ENCODE measurements at regions not wholly inside any gene's neighbourhood (a gene's known extent, or its start where the extent isn't known, plus 50 kb on each side); places are given as distances from the start of the nearest gene placed in this dataset.
A peak's percentile ranks its signal among the peaks of the same experiment; 100 is the strongest.

DNA sequence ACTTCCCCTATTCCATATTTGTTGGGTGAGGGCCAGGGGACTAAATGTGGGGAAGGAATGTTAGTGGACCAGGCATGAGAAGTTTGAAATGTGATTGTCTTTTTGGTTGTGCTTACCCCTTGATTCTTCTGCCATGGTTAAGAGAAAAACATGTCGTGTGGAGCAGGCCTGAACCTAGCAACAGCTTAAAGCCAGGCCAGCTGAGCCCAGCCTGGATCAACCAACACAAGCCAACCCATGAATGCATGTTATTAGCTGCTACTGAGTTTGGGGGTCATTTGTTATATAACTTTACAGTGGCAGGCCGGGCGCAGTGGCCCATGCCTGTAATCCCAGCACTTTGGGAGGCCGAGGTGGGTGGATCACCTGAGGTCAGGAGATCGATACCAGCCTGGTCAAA, 52.4 kb upstream of the TRIO start:
- DNase-seq (ENCODE audit: low spot score), result no peak

DNA sequence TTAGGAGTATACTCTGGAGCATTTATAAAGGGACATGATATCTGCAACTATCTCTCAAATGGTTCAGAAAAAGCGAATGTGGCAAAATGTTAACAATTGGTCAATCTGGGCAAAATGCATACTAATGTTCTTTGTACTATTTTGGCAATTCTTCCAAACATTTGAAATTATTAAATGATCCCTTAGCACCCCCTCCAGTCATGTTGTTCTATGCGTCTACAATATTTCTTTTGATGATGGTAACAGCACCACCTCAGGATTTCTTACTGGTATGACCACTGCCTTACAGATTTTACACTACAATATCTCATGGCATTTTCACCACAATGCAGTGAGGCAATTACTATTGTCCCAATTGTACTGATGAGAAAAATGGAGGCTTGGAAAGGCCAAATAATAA, 52.9 kb upstream of the TRIO start:
- no peak for DNase-seq (ENCODE audit: low spot score)

DNA sequence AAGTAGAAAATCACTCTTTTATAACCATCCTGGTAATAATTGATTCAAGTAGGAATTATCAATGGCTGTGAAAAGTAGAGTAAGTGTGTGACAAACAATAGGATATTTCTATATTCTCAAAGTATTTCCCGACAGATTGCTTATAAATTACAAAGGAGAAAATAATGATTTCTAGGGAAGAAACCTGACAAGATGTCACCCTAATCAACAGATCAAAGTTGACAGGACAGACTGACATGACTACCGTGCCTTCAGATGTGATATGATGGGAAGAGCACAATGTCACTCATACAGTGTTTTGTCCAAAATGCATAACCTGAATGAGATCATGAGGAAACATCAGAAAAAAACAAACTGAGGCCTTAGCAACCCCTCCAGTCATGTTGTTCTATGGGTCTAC, 53.9 kb upstream of the TRIO start:
- no peak for DNase-seq (ENCODE audit: low spot score)

DNA sequence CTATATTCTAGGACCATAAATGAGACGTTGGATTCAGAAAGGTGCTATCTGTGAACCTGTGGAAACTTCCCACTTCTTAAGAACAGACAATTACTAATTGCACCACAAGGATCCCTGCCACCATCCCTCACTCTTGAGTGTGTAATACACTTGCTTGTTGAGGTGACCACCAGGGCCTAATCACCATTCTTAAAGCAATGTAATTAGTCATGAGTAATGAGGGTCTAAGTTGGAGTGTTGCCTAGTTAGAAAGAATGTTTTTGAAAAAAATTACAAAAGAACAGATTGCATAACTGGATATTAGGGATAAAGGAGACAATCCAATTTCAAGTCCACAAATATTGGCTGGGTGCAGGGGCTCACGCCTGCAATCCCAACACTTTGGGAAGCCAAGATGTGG, 56.9 kb upstream of the TRIO start:
- DNase-seq (ENCODE audit: low spot score), result no peak

DNA sequence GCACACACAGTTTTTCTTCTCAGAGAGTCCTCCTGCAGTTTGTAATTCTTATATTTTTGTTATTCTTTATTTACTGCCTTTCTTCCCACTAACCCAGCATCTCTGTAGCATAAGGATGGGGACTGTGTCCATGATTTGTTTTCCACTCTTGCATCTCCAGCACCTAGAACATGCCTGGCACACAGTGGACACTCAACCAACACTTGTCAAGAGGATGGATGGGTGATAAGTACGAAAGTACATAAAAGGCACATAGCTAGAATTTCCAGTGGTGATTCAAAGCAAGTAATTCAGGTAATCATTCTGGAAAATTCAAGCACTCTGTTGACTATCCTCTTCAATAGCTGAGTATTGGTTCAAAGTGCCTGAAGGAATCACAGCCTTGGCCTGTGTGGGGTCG, 60.2 kb upstream of the TRIO start:
- no peak for DNase-seq (ENCODE audit: low spot score)

DNA sequence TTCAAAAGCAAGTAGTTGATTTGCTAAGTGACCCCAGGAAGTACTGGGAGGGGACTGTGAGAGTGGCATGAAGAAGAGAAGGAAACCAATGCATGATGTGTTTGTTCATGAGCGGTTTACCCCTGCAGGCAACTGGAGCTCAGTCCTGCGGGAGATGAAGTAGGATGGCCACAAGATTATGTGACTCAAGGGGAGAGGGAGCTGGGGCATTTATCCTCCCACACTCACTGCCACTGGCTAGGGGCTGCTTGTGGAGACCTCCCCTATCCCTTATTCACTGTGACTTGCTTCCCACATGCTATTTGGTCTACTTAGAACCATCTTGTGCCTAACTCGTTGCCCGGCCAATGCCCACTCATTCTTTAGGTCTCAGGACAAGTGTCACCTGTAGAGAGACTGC, 60.6 kb upstream of the TRIO start:
- DNase-seq (ENCODE audit: low spot score), result no peak

DNA sequence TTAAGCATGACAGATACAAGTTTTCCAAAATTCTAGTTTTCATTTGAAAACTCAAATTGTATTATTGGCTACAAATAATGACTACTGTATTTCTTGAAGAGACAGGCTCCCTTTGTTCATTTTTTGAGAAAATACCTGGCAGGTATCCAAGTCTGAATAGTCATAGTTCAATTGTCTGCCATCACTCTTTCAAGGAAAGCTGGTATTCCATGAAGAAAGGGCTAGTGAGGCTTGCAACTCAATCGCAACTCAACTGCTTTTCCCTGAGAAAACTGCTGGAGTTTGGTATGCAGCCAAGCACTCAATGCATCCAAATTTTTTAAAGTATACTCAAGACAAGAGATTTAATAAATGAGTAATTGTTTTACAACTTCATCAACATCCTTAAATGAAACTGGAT, 61.4 kb upstream of the TRIO start:
- DNase-seq (ENCODE audit: low spot score), result peak; percentile 20

DNA sequence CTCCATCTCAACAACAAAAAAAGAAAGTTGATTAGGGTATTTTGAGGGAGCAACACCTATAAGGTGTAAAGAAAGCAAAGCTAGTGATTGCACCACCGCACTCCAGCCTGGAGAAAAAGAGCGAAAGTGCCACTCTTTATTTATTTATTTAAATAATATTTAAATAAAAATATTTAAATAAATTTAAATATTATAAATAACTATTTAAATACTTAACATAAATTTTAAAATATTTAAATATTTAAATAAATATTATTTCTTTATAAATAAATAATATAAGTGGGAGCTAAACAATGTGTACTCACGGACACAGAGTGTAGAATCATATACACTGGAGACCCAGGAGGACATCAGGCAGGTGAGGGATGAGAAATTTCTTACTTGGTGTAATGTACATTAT, 64.4 kb upstream of the TRIO start:
- DNase-seq (ENCODE audit: low spot score), result no peak

DNA sequence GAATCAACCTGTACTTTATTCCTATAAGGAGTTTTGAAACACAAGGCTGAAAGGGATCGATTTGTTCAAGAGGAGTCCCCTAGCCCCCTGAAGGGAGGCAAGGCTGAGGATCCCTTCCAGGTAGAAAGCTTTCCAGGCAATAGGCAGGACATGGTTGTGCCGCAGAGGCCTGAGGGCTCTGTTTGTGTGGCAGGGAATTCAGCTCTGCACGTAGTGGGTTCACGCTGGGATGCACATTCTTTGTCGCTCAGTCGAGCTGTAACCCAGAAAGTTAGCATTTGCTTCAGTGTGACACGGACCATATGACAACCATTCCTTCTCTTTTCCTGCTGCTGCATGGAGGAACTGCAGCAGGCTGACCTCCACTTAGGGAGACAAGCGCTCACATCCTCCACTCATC, 65.6 kb upstream of the TRIO start:
- DNase-seq (ENCODE audit: low spot score), result no peak

DNA sequence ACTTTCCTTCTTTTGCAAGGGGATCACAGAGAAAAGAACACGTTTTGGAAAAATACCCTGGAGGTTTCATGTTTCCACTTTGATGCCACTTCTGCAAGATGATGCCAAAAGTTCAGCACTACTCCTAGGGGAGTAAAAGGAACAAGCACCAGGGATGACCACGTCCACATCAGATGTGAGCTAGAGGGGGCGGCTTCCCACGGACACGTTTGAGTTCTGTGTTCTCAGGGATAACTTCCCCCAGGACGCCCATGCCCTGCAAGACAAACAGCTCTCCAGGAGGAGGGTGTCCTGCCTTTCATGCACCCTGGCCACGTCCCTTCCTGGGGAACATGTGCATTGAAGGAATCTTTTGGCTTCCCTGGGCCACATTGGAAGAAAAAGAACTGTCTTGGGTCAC, 66.6 kb upstream of the TRIO start:
- DNase-seq (ENCODE audit: low spot score), result no peak

DNA sequence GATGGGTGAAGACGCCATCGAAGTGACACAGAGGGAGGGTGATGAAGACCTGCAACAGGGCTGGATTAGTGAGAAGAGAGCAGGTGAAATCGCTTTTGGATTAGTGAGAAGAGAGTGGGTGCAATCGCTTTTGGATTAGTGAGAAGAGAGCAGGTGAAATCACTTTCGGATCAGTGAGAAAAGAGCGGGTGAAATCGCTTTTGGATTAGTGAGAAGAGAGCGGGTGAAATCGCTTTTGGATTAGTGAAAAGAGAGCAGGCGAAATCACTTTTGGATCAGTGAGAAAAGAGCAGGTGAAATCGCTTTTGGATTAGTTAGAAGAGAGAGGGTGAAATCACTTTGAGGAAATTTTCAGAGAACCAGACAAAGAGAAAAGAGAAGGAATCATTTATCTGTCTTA, 67.2 kb upstream of the TRIO start:
- no peak for DNase-seq (ENCODE audit: low spot score)

DNA sequence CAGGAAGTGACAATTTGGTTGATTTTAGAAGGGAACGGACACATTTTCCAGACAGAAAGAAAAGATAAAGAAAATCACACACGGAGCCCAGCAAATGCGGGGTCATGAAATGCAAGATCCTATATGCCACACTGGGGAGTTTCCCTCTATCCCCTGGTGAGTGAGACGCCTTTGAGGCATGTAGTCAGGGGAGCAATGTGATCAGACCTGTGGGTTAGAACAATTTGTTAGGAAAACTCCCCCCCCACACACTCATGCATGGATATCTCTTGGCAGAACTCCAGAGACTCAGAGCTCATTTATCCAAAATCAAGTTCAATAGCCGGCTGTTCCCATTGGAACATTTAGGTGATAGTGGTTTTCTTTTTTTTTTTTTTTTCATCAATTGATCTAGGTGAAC, 71.7 kb upstream of the TRIO start:
- no peak for DNase-seq (ENCODE audit: low spot score)

DNA sequence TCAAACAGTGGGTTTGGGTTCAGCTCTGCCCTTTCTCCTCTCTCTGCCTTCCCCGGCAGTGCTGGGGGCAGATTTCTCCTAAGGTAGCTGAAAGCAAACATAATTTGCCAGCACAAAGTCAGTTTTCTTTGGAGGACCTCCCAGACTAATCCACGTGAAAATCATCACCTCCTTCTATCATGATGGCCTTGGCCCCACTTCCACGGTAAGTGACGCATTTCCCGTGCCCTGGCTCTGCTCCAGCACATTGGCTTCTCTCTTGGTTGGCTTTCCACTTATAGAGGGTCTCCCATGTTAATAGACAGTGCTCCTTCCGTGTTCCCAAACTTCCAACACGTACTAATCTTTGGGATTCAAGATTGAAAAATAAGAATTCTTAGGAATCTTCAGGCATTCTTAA, 74.1 kb upstream of the TRIO start:
- DNase-seq (ENCODE audit: low spot score), result no peak

DNA sequence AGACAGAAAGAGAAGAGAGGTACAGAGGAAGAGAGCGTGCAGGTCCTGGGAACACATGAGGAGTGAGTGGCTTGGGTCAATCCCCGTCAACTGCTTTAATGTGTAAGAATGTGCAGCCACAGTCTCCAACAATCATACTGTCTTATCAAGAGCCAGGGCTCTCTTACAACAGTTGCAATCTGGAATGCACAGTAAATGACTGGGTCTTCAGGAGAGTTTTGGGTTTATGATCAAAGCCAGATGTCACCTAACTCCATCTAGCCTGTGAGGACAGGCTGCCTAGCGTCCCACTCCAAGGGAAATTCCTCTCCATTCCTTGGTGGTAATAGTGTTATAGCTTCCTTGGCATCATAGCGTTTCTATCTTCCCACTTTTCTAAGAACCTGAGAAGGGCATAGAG, 75.0 kb upstream of the TRIO start:
- peak; percentile 35 for DNase-seq (ENCODE audit: low spot score)

DNA sequence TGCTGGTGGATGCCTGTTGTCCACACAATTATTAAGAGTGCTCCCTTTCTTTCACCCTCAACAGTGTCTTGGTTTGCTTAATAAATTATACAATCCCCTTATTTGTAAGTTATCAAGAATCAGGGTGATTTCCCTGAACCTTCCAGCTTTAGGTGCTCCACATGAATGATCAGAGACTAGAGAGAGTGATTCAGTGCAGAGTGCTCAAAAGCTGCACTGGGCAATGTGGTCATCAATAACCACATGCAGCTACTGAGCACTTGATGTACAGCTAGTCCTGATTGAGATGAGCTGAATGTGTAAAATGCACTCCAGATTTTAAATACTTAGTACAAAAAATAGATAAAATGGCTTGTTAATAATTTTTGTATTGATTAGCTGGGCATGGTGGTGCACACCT, 76.8 kb upstream of the TRIO start:
- no peak for DNase-seq (ENCODE audit: low spot score)

DNA sequence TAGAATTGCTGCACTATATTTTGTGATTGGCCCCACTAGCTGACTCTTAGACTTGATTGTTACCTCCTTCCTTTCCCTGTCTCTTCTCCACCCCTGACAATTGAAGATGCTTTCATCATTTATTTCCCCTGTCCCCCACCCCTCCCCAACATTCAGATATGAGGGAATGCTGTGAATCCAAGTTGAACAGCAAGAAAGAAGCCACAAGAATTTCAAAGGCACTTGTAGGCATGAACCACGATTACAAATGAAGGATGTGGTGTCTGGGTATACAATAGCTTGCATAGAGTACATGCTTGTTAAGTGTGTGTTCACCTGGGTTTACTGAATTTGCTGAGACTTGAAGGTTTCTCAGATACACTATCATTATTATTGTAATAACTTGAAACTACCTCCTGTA, 78.3 kb upstream of the TRIO start:
- no peak for DNase-seq (ENCODE audit: low spot score)

DNA sequence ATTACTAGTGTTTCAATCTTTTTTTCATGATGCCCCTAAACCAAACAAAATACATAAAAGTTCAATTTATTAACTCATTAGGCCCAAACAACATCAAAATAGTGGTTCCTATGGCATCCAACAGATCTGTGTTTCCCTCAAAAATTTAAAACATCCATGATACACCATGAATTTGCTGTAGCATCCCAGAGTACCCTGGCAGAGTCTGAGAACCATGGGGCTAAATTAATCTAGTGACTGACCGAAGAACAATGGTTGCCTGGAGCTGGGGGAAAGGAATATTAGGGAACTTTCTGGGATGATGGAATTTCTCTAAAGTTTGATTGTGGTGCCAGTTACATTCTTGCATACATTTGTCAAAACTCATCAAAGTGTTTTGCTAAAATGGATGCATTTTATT, 79.5 kb upstream of the TRIO start:
- DNase-seq (ENCODE audit: low spot score), result no peak

DNA sequence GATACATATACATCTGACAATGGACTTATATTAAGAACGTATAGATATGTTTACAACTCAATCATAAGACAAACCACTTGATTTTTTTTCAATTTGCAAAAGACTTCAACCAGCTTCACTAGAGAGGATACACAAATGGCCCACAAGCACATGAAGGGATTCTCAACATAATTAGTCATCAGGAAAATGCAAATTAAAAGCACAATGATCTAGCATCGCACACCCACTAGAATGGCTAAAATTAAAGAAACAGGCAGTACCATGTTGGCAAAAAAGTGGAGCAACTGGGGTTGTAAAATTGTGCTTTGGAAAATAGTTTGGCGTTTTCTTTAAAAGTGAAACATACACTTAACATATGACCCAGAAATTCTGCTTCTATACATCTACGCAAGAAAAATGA, 80.0 kb upstream of the TRIO start:
- DNase-seq (ENCODE audit: low spot score), result peak; percentile 41

DNA sequence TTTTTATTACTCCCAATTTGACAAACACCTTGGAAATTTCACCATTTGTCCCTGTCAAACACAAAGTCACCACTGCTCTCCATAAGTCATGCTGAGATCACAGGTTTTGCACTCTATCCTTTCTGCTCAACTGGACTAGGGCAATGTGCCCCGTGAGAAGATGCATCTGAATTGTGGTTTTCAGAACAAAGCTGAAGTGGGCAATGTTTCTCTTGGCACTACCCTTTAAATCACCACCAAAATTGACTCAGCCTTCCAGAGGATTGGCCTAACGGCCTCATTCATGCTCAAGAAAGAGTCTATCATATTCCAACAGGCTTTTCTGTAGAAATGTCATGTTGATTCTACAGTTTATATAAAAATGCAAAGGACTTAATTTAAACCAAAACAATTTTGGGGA, 81.0 kb upstream of the TRIO start:
- DNase-seq (ENCODE audit: low spot score), result no peak

DNA sequence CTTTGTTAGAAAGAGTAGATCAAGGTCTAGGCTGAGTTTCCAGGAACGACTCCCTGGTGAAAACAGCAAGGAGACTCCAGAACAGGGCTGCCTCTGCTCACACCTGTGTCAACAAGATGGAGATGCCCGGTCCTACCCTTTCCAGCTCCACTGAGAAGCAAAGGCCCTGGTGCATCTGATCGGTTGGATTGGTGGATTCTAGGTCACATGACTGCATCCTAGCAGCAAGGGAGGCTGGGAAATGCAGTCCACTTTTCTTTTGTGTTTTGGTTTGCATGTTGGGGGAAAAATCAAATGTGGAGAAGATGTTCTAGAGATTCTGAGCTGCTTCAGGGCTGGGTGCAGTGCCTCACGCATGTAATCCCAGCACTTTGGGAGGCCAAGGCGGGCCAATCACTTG, 82.0 kb upstream of the TRIO start:
- DNase-seq (ENCODE audit: low spot score), result no peak

DNA sequence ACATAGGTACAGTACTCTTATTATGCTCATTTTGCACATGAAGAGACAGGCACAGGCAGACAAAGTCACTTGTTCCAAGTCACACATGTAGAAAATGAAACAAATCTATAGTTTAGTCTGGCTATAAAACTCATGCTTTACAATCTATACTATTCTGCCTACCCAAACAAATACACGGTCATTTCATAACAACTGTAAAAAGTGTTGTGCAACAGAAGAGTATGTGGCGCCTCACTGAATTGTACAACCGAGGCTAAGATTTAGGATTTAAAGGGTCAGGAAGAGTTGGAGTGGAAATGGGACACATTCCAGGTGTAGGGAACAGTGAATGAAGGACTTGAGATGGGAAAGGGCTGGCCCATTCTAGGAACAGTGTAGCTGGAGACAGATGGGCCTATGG, 82.9 kb upstream of the TRIO start:
- DNase-seq (ENCODE audit: low spot score), result no peak

DNA sequence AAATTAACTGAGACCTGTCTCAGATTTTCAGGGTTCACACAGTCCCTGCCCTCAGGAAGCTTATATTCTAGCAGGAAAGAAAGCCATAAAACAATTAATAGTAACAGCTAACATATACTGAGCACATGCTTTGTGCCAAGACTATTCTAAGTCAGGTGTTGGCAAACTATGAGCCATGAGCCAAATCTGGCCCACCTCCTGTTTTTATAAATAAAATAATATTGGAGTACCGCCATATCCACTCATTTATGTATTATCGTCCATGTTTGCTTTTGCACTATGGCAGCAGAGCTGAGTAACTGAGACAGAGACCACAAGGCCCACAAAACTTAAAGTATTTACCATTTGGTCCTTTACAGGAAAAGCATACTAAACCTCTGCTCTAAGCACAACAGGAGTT, 83.3 kb upstream of the TRIO start:
- no peak for DNase-seq (ENCODE audit: low spot score)

DNA sequence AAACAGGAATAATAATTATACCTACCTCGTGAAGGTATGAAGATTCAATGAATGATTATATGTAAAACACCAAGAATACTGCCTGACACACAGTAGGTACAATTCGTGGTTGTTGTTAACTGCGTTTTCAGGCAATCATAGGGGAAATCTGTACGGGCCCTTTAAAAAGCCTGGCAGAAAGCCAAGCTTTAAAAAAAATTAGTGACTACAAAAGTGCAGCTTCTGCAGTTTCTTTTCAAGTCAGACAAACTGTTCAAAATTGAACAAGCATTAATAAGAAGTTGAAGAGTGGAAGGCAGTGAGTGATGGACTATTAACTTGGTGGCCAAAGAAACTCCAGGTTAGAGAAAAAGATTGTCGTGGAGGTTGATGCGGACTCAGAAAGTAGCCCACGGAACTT, 85.9 kb upstream of the TRIO start:
- DNase-seq (ENCODE audit: low spot score), result no peak

DNA sequence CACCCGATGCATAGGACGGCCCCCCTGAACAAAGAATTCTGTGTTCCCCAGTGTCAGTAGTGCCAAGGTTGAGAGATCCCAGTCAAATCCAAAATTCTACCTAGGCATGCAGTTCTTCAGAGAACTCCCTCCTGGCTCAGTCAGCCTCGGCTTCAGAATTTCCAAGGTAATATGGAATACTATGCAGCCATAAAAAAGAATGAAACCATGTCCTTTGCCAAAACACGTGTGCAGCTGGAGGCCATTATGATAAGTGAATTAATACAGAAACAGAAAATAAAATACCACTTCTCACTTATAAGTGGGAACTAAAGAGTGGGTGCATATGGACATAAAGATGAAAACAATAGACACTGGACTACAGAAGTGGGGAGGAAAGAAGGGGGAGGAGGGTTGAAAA, 87.1 kb upstream of the TRIO start:
- no peak for DNase-seq (ENCODE audit: low spot score)
